H9 (cell line): ENCODE measurements at regions not wholly inside any gene's neighbourhood (a gene's known extent, or its start where the extent isn't known, plus 50 kb on each side); places are given as distances from the start of the nearest gene placed in this dataset.

Experiments used
- DNase-seq: peaks from one replicate; pipeline ENCODE4 v3.0.0-alpha.2; 2017
- H2AFZ ChIP-seq: one replicate; pipeline ENCODE4 v1.6.1; 2013; ENCODE audit warnings: mild to moderate bottlenecking, low read length, control low read depth, moderate library complexity
- H2AK5ac ChIP-seq: 2 replicates; pipeline ENCODE4 v1.6.1; 2013; ENCODE audit warnings: low read length, control low read depth, mixed read lengths; ENCODE audit not compliant: insufficient read length
- H2BK120ac ChIP-seq: one replicate; pipeline ENCODE4 v1.6.1; 2013; ENCODE audit warnings: low read depth, mild to moderate bottlenecking, low read length, control low read depth, inconsistent platforms; ENCODE audit not compliant: poor library complexity, severe bottlenecking
- H2BK12ac ChIP-seq: 2 replicates; pipeline ENCODE4 v1.6.1; 2013; ENCODE audit warnings: low read length, control low read depth, mixed read lengths, low read depth; ENCODE audit not compliant: insufficient read length
- H2BK15ac ChIP-seq: 2 replicates; pipeline ENCODE4 v1.6.1; 2013; ENCODE audit warnings: low read depth, low read length, control low read depth
- H2BK20ac ChIP-seq: one replicate; pipeline ENCODE4 v1.6.1; 2013; ENCODE audit warnings: low read depth, mild to moderate bottlenecking, low read length, control low read depth, inconsistent platforms; ENCODE audit not compliant: poor library complexity, severe bottlenecking
- H2BK5ac ChIP-seq: 2 replicates; pipeline ENCODE4 v1.6.1; 2013; ENCODE audit warnings: low read length, control low read depth, mixed read lengths; ENCODE audit not compliant: insufficient read length
- H3K14ac ChIP-seq: 2 replicates; pipeline ENCODE4 v1.6.1; 2013; ENCODE audit warnings: low read length, control low read depth; ENCODE audit not compliant: insufficient read depth
- H3K18ac ChIP-seq: 2 replicates; pipeline ENCODE4 v1.6.1; 2013; ENCODE audit warnings: low read depth, mild to moderate bottlenecking, mixed read lengths, low read length, control low read depth; ENCODE audit not compliant: insufficient read length
- H3K23ac ChIP-seq: 2 replicates; pipeline ENCODE4 v1.6.1; 2013; ENCODE audit warnings: low read length, control low read depth, mixed read lengths, low read depth; ENCODE audit not compliant: insufficient read length
- H3K23me2 ChIP-seq: 2 replicates; pipeline ENCODE4 v1.6.1; 2013; ENCODE audit warnings: low read depth, mild to moderate bottlenecking, mixed read lengths, low read length, control low read depth; ENCODE audit not compliant: insufficient read length, poor library complexity, severe bottlenecking
- H3K27ac ChIP-seq: 2 replicates; pipeline ENCODE4 v1.5.1; 2013; ENCODE audit warnings: low read length, control low read depth, mixed read lengths, low read depth; ENCODE audit not compliant: insufficient read length
- H3K27me3 ChIP-seq: 2 replicates; pipeline ENCODE4 v1.6.1; 2013; ENCODE audit warnings: low read length, control low read depth, inconsistent platforms; ENCODE audit not compliant: insufficient read depth
- H3K4ac ChIP-seq: 2 replicates; pipeline ENCODE4 v1.6.1; 2013; ENCODE audit warnings: low read depth, mild to moderate bottlenecking, control low read depth, inconsistent platforms, low read length, moderate library complexity
- H3K4me1 ChIP-seq: 2 replicates; pipeline ENCODE4 v1.6.1; 2013; ENCODE audit warnings: low read length, control low read depth, inconsistent platforms; ENCODE audit not compliant: insufficient read depth
- H3K4me2 ChIP-seq: 2 replicates; pipeline ENCODE4 v1.6.1; 2013; ENCODE audit warnings: low read length, control low read depth, mixed read lengths; ENCODE audit not compliant: insufficient read length, insufficient read depth
- H3K56ac ChIP-seq: 2 replicates; pipeline ENCODE4 v1.6.1; 2013; ENCODE audit warnings: low read depth, mild to moderate bottlenecking, mixed read lengths, low read length, control low read depth; ENCODE audit not compliant: insufficient read length
- H3K79me1 ChIP-seq: 2 replicates; pipeline ENCODE4 v1.6.1; 2013; ENCODE audit warnings: low read depth, mild to moderate bottlenecking, moderate library complexity, low read length, control low read depth, inconsistent platforms; ENCODE audit not compliant: insufficient read depth, poor library complexity, severe bottlenecking
- H3K79me2 ChIP-seq: 2 replicates; pipeline ENCODE4 v1.6.1; 2013; ENCODE audit warnings: low read length, control low read depth, inconsistent platforms; ENCODE audit not compliant: insufficient read depth
- H3K9ac ChIP-seq: 2 replicates; pipeline ENCODE4 v1.6.1; 2013; ENCODE audit warnings: low read length, control low read depth, mixed read lengths; ENCODE audit not compliant: insufficient read length; ENCODE audit errors: extremely low read depth
- H3K9me3 ChIP-seq: one replicate; pipeline ENCODE4 v1.6.1; 2013; ENCODE audit warnings: low read depth, low read length, inconsistent platforms; ENCODE audit not compliant: control insufficient read depth
- H3T11ph ChIP-seq: one replicate; pipeline ENCODE4 v1.6.1; 2013; ENCODE audit warnings: mild to moderate bottlenecking, low read length, control low read depth, inconsistent platforms
- H4K20me1 ChIP-seq: one replicate; pipeline ENCODE4 v1.6.1; 2013; ENCODE audit not compliant: control insufficient read depth, insufficient read length, insufficient read depth
- H4K5ac ChIP-seq: 2 replicates; pipeline ENCODE4 v1.6.1; 2013; ENCODE audit warnings: low read depth, mild to moderate bottlenecking, mixed read lengths, low read length, control low read depth; ENCODE audit not compliant: insufficient read length
- H4K8ac ChIP-seq: replicated peaks from 2 replicates; pipeline ENCODE4 v1.6.1; 2013; ENCODE audit warnings: low read length, control low read depth, mixed read lengths, low read depth; ENCODE audit not compliant: insufficient read length
- H4K91ac ChIP-seq: 2 replicates; pipeline ENCODE4 v1.6.1; 2013; ENCODE audit warnings: low read depth, mild to moderate bottlenecking, moderate library complexity, mixed read lengths, low read length, control low read depth; ENCODE audit not compliant: insufficient read length
- H3K27ac Mint-ChIP-seq, 3 experiments: 2 replicates in 2 of 3; 3 replicates in 1 of 3; pipeline ENCODE4 v1.8.0; 2020 to 2021; ENCODE audit warnings: mixed read lengths in 3 of 3, mild to moderate bottlenecking in 1 of 3, moderate library complexity in 1 of 3
- H3K27me3 Mint-ChIP-seq: 2 replicates; pipeline ENCODE4 v1.8.0; 2021; ENCODE audit warnings: low read depth, mild to moderate bottlenecking, moderate library complexity, mixed read lengths
- H3K36me3 Mint-ChIP-seq, 3 experiments: 2 replicates in 2 of 3; 3 replicates in 1 of 3; pipeline ENCODE4 v1.8.0; 2020 to 2021; ENCODE audit warnings: low read depth in 3 of 3, mixed read lengths in 3 of 3; ENCODE audit not compliant: insufficient read depth in 1 of 3
- H3K4me1 Mint-ChIP-seq, 2 experiments: 2 replicates each; pipeline ENCODE4 v1.8.0; 2020; ENCODE audit warnings: mixed read lengths in 2 of 2
- H3K4me3 Mint-ChIP-seq, 2 experiments: 2 replicates in 1 of 2; 3 replicates in 1 of 2; pipeline ENCODE4 v1.8.0; 2020 to 2021; ENCODE audit warnings: mild to moderate bottlenecking in 2 of 2, mixed read lengths in 2 of 2, moderate library complexity in 1 of 2
- H3K9me3 Mint-ChIP-seq, 2 experiments: 2 replicates in 1 of 2; 3 replicates in 1 of 2; pipeline ENCODE4 v1.8.0; 2020; ENCODE audit warnings: mild to moderate bottlenecking in 2 of 2, mixed read lengths in 2 of 2, moderate library complexity in 1 of 2
- CTCF ChIP-seq: fragments of 200-600 bp; sonication (generic); conservative IDR thresholded peaks from 3 replicates; pipeline ENCODE4 v1.8.0; 2021; ENCODE audit warnings: antibody characterized with exemption, mild to moderate bottlenecking
- WGBS: extraction: QIAGEN DNeasy Blood & Tissue Kit; methylation state at CpG from one replicate; pipeline ENCODE4 v1.1.7; 2013; ENCODE audit warnings: missing lambda C conversion rate, low lambda C conversion rate, mixed read lengths; ENCODE audit not compliant: insufficient read length; ENCODE audit errors: extremely low coverage; 5-methylcytosine and 5-hydroxymethylcytosine counted together

GRCh38 chr16:82533189-82533588 is 93.6 kb upstream of the CDH13 start:
- Histone ChIP-seq H4K20me1 (no peaks in the 10 kb centered on the region), H4K91ac (no peak overlapping the region), H3K9ac (no peak overlapping the region), H3K79me2 (no peaks in the 10 kb centered on the region), H3K23me2 (no peaks in the 10 kb centered on the region), H3K4me1 (no peaks in the 10 kb centered on the region), H2BK15ac (no peak overlapping the region), H3K23ac (no peak overlapping the region), H3K4ac (no peak overlapping the region), H3K56ac (no peak overlapping the region), H3K79me1 (no peaks in the 10 kb centered on the region), H4K8ac (no peak overlapping the region), H2BK20ac (no peak overlapping the region), H2BK12ac (no peak overlapping the region), H3K9me3 (no peaks in the 10 kb centered on the region), H2AK5ac (no peak overlapping the region), H3K18ac (no peak overlapping the region), H2AFZ (no peak overlapping the region), H3K14ac (no peak overlapping the region), H3K27ac (no peak overlapping the region), H2BK120ac (no peak overlapping the region), H4K5ac (no peak overlapping the region), H2BK5ac (no peak overlapping the region), H3K4me2 (no peak overlapping the region), H3T11ph (no peak overlapping the region), H3K27me3 (no peaks in the 10 kb centered on the region; the same call in 1 of the 2 replicates)
- no peak overlapping the region for H3K27ac Mint-ChIP-seq
- WGBS: no CpG with 5 or more reads among the region's 4 CpGs
- H3K4me3 Mint-ChIP-seq: no peak overlapping the region
- no peak for TF ChIP-seq CTCF
- H3K27me3 Mint-ChIP-seq: peaks cover 17% of the 10 kb centered on the region
- peaks cover 0 to 4% (median 0%) of the 10 kb centered on the region in 3 experiments; a peak in 1 of 7 replicates for H3K36me3 Mint-ChIP-seq
- H3K9me3 Mint-ChIP-seq: peaks cover 5 to 7% of the 10 kb centered on the region in 2 experiments; a peak in 4 of 5 replicates
- H3K4me1 Mint-ChIP-seq: no peaks in the 10 kb centered on the region
- DNase-seq: no peak
